ENCODE measurements at regions not wholly inside any gene's neighbourhood (a gene's known extent, or its start where the extent isn't known, plus 50 kb on each side); places are given as distances from the start of the nearest gene placed in this dataset.

- H3K4me2 ChIP-seq (ENCODE audit: low read length), result no peak overlapping the region
- H3K9ac ChIP-seq, result no peak overlapping the region
- peak; percentile 25 for TF ChIP-seq CTCF (IDR thresholded peaks at IDR 0.05)
- no peaks in the 10 kb centered on the region for H3K36me3 ChIP-seq (ENCODE audit: control insufficient read depth, insufficient read depth, low read length)
- H3K4me1 ChIP-seq, result no peaks in the 10 kb centered on the region
- H3K9me3 ChIP-seq (ENCODE audit: control insufficient read depth, low read length), result no peaks in the 10 kb centered on the region
- no peak overlapping the region for H2AFZ ChIP-seq
- no peak overlapping the region for H3K4me3 ChIP-seq (ENCODE audit: low read depth, low read length)
- H3K27ac ChIP-seq, result no peak overlapping the region
- H3K27me3 ChIP-seq (ENCODE audit: control insufficient read depth, insufficient read depth, low read length), result no peaks in the 10 kb centered on the region
- no peaks in the 10 kb centered on the region for H3K79me2 ChIP-seq
Observed at GRCh38 chr6:78611886-78612480, 255.4 kb upstream of the IRAK1BP1 start.

- no peak overlapping the region for H3K27ac ChIP-seq
Observed at GRCh38 chr6:78614961-78615360, 252.4 kb upstream of the IRAK1BP1 start.

GRCh38 chr6:78615430-78615904, 251.9 kb upstream of the IRAK1BP1 start:
- Histone ChIP-seq H3K9me3 (ENCODE audit: control insufficient read depth, low read length) (no peaks in the 10 kb centered on the region), H3K36me3 (ENCODE audit: control insufficient read depth, insufficient read depth, low read length) (no peaks in the 10 kb centered on the region), H3K4me2 (ENCODE audit: low read length) (no peak overlapping the region), H2AFZ (no peak overlapping the region), H3K79me2 (no peaks in the 10 kb centered on the region), H3K27ac (no peak overlapping the region), H3K4me3 (ENCODE audit: low read depth, low read length) (no peak overlapping the region), H3K4me1 (no peaks in the 10 kb centered on the region), H3K9ac (no peak overlapping the region), H3K27me3 (ENCODE audit: control insufficient read depth, insufficient read depth, low read length) (no peaks in the 10 kb centered on the region)
- TF ChIP-seq CTCF (IDR thresholded peaks at IDR 0.05), result no peak

More at GRCh38 chr6:78614961-78615360, 252.4 kb upstream of the IRAK1BP1 start:
- H3K4me2 ChIP-seq (ENCODE audit: low read length), result no peak overlapping the region
- no peaks in the 10 kb centered on the region for H3K79me2 ChIP-seq
- no peak for TF ChIP-seq CTCF (IDR thresholded peaks at IDR 0.05)
- no peak overlapping the region for H2AFZ ChIP-seq
- H3K27me3 ChIP-seq (ENCODE audit: control insufficient read depth, insufficient read depth, low read length), result no peaks in the 10 kb centered on the region
- H3K4me3 ChIP-seq (ENCODE audit: low read depth, low read length), result no peak overlapping the region
- H3K4me1 ChIP-seq, result no peaks in the 10 kb centered on the region
- H3K9ac ChIP-seq, result no peak overlapping the region
- H3K9me3 ChIP-seq (ENCODE audit: control insufficient read depth, low read length), result no peaks in the 10 kb centered on the region
- no peaks in the 10 kb centered on the region for H3K36me3 ChIP-seq (ENCODE audit: control insufficient read depth, insufficient read depth, low read length)

- no peak for TF ChIP-seq CTCF (IDR thresholded peaks at IDR 0.05)
- no peaks in the 10 kb centered on the region for H3K9me3 ChIP-seq (ENCODE audit: control insufficient read depth, low read length)
- H3K27ac ChIP-seq, result no peak overlapping the region
- no peaks in the 10 kb centered on the region for H3K79me2 ChIP-seq
- H3K9ac ChIP-seq, result no peak overlapping the region
- no peak overlapping the region for H3K4me3 ChIP-seq (ENCODE audit: low read depth, low read length)
- H3K4me2 ChIP-seq (ENCODE audit: low read length), result no peak overlapping the region
- no peak overlapping the region for H2AFZ ChIP-seq
- H3K27me3 ChIP-seq (ENCODE audit: control insufficient read depth, insufficient read depth, low read length), result no peaks in the 10 kb centered on the region
- no peaks in the 10 kb centered on the region for H3K36me3 ChIP-seq (ENCODE audit: control insufficient read depth, insufficient read depth, low read length)
- H3K4me1 ChIP-seq, result no peaks in the 10 kb centered on the region
Observed at GRCh38 chr6:78618970-78619369, 248.4 kb upstream of the IRAK1BP1 start.

- Histone ChIP-seq H3K27me3 (ENCODE audit: control insufficient read depth, insufficient read depth, low read length) (no peaks in the 10 kb centered on the region), H3K4me2 (ENCODE audit: low read length) (no peak overlapping the region), H3K9ac (no peak overlapping the region), H3K9me3 (ENCODE audit: control insufficient read depth, low read length) (no peaks in the 10 kb centered on the region), H3K27ac (no peak overlapping the region), H2AFZ (no peak overlapping the region), H3K79me2 (no peaks in the 10 kb centered on the region), H3K36me3 (ENCODE audit: control insufficient read depth, insufficient read depth, low read length) (no peaks in the 10 kb centered on the region), H3K4me1 (no peaks in the 10 kb centered on the region), H3K4me3 (ENCODE audit: low read depth, low read length) (no peak overlapping the region)
- no peak for TF ChIP-seq CTCF (IDR thresholded peaks at IDR 0.05)
Observed at GRCh38 chr6:78623554-78623953, 243.8 kb upstream of the IRAK1BP1 start.
